Activated T-cell treated with anti-CD3 and anti-CD28 coated beads, Interleukin-2, amount 50 U/mL, for 48 hours (primary cell): ENCODE measurements at regions not wholly inside any gene's neighbourhood (a gene's known extent, or its start where the extent isn't known, plus 50 kb on each side); places are given as distances from the start of the nearest gene placed in this dataset.

ENCODE experiments used
- DNase-seq, 2 experiments: peaks; one replicate each; pipeline ENCODE4 v3.0.0-alpha.2; 2020

DNA sequence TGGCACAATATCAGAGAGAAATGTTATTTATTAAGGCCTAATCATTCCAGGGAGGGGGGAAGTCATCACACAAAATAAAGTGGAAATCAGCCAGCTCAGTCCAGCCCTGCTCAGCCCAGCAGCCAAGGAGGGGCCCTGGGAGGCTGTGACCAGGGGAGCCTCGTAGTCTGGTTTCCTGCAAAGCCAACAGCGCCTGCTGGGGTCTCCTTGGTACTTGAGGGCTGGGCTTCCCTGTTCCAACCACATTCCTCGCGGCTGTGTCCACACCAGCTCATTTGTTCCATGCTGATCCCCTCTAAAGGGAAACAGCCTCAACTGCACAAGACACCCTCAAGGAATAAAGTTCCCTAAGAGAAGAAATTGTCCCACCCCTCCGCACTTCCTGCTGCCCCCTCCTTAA is 154.0 kb downstream of the TMEM132E start:
- DNase-seq = no peak

DNA sequence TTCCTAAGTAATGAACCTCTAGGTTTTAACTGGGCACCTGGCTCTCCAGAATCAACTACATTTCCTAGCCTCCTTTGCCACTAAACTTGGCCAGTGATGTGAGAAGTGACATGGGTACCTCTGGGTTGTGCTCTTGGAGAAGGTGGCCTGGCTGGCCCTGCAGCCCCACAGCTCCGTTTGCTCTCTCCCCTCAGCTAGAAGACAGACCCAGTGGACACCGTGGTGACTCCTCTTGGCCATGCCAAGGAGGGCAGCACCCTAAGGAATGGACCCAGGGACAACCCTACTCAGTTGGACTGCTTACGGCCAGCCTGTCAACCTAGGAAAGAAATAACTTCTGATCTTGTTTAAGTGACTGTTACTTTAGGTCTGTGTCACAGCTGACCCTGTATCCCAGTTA is 151.4 kb downstream of the TMEM132E start:
- no peak for DNase-seq

DNA sequence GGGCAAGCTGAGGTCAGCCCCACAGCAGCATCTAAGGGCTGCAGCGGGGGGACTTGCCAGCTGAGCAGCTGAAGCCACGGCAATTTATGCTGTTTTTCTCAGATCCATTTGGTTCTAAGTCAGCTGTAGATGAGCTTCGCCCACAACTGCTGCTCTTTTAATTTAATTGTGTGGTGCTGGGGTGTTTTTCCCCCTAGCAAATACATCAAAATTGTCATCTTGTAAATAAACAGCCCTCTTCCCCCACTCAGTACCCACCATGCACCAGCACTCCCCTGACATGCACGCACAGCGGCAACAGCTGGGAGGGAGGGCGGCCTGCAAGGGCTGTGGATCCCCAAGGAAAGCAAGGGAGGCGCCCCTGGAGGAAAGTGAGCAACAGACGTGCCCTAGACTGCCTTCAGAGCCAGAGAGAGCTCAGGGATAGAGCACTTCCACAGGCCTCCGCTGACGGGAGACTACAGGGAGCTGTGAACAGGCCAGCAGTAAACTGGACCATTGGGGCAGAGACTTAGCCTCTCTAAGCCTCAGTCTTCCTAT is 149.5 kb downstream of the TMEM132E start:
- DNase-seq = no peak

DNA sequence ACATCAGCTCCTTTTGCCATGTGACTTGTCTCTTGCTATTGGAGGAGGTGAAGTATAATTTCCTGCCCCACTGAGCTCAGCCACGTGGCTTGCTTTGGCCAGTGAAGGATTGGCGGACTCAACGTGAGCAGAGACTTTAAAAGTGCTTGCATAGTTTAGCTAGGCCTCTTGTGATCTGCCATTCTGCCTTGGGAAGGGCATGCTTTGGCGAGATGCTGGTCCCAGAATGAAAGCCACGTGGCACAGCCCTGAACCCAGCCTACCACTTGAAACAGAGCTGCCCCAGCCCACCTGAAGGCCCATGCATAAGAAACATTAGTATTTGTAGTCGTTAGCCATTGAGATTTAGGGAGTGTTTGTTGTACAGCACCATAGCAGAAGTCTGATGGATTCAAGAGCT is 148.2 kb downstream of the TMEM132E start:
- no peak for DNase-seq

DNA sequence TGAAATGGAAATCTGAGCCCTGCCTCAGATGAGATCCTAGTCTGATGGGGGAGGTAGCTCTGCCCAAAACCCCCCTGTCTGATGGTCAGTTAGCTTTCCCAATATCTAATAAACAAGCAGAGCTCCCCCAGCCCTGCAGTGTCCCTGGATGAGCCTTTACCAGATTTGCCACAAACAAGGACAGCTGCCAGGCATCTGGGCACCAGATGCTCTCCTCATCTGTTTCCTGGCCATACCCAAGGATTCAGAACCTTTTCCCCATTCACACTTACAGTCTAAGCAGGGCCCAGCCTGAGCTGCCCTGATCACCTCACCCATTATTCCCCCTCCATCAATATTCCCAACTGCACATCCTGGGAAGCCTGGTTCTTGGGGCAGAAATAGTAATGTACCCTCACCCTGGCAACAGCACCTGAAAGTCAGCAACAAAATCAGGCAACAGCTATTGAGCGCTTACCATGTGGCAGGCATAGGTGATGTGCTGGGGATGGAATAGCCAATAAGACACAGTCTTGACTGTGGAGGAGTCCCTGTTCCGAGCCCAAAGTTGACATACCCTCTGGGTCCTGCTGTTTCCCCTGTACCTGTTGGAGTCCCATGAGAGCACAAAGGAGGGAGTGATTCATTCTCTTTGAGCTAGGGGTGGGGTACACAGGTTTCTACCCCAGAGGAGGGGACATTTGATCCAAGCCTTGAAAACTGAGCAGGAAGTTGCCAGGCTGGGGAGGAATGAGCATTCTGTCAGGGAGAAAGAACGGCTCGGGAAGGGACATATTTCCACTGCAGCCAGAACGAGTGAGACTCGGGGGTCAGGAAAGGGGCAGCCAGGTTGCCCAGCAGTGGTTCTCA is 147.4 kb downstream of the TMEM132E start:
- DNase-seq = no peak

DNA sequence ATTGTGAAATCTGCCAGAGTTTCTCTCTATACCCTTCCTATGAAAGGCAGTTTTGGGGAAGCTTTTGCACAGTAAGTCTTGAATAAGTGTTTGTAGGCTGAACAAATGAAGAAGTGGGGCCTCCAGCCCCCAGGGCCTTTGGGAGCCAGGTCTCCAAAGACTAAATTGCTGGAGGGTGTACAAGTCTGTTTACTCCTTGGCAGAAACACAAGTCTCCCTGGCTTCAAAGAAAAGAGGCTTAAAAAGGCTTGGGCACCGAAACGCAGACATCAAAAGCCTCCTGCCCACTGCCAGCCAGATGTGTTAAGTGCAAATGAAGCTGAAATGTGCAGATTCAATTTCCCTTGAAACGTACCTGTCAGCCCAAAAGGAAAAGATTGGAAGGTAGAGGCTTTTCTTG is 146.3 kb downstream of the TMEM132E start:
- no peak for DNase-seq

DNA sequence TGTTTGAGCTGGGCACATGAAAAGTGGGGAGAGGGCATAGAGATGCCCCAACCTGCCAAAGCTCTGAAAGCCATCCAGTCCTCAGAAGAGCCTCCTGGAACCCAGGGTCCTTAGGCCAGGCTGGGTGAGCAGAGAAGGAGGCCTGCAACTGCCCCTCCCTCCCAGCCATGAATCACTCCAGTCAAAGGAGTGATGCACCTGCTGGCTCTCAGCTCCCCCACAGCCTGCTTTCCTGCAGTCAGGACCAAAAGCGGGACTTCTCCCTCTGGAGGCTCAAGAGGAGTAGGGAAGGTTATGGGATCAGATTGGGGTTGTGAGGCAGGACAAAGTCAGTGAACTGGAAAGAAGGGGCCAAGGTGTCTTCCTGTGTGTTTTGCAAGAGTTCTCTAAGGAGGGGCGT is 145.6 kb downstream of the TMEM132E start:
- DNase-seq = no peak

DNA sequence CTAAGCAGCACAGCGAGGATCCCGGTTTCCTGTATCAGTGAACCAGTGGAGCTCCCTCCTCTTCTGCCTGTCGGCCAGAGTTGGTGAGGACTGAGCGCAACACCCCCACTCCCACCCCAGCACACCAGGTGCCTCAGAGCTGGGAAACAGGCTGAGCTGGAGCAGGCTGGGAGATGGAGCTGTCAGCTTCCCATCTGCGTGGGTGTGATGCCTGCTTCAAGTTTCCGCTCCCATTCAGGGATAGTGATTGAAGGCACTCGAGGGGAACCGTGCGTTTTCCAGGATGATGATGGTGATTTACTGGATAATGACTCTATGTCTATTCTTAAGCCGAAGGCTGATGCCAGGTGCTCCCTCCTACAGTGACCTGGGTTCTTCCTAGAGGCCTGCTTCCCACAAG is 144.5 kb downstream of the TMEM132E start:
- no peak for DNase-seq

DNA sequence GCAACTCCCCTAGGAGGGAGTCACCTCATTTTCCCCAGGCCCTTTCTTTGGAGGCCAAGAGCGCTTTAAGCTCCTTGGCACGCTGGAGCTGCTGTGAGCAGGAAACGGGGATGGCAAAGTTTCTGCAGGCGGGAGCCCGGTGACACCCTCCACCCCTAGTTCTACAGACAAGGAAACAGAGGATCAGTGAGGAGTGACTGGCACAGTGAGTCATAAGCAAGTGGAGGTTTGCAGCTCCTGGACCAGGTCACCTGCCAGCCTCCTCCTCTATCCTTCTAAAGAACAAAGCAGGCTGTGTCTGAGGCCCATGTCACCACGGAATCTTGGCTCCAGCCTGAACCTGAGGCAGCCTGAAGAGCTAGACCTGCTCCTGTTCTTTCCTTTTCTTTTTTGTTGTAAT is 141.9 kb downstream of the TMEM132E start:
- DNase-seq = no peak

DNA sequence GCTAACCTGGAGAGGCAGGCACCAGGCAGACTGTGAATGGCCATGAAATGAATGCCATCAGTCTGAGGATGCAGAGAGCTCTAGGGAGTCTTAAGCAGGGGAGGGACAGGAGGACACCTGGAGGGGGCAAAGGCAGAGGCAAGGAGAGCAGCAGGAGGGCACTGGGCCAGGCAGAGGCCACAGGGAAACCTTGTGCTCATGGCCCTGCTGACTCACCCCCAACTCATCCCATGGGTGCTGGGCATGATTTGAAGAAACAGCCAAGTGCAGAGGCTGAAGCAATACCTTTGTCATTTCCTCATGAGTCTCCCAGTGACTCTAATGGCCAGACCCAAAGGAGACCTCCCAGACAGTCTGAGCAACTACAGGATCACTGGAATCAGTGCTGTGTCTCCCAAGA is 141.4 kb downstream of the TMEM132E start:
- no peak for DNase-seq

DNA sequence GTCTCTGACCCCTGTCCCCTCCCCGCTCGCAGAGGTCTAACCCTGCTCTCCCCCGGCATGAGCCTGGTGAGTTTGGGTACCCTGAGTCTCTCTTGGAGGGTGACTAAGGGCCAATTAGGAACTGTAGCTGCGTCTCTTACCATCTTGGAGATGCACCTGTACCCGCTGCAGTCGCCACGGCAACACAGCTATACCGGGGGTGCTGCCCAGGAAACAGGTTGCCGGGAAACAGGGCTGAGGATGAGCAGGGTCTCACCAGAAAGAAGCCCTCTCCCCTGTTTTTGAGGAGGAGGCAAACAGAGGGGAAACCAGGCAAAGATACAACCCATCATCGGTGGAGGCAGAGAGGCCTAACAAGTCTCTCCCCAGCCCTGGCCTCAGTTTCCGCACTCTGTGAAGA is 140.2 kb downstream of the TMEM132E start:
- no peak for DNase-seq

DNA sequence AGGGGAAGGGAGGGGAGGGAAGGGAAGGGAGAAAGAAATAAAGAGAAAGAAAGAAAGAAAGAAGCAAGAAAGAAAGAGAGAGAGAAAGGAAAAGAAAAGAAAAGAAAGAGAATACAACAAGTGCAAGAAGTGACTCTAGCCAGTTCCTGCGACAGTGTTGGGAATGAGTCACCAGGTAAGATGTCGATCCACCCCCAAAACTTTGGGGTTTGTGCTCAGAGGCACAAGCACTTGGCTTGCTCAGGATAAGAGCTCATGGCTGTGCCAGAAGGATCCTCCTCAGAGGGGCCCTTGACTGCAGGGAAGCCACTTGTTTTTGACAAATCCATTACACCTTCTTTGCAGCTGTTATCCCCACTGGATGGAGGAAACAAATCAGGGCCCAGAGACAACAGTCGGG is 137.7 kb downstream of the TMEM132E start:
- no peak for DNase-seq

DNA sequence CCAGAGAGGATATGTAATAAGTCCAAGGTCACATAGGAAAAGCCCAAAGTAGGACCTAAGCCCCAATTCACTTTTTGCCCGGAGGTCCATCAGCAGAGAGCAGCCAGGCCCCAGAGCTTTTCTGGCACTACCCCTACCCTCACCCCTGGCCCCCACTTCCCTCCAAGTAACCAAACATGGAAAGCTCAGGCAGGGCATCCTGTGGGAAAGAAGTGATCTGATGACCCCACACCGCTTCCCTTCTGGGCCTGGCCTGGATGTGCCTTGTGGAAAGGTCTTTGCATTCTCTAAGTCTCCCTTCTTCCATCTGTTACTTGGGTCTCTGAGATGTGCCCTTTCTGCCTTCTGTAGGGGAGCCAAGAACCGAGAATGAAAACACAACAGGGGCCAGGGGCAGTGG is 136.9 kb downstream of the TMEM132E start:
- DNase-seq = no peak

DNA sequence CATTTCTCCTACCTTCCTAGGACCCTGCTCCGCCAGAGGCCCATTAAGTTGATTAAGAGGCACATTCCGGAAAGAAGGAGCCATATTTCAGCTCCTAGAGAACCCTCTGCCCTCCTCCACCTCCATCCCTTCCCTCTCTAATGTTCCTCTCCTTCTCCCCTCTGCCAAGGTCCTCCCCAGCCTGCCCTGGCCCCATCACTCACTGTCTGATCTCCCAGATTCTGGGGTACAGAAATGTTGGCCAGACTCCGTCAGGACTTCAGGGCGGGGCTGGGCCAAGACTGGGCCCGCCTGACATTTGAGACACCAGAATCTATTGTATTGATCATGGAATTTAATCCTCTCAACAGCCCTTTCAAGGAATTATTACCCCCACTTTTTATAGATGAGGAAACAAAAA is 136.1 kb downstream of the TMEM132E start:
- no peak for DNase-seq

DNA sequence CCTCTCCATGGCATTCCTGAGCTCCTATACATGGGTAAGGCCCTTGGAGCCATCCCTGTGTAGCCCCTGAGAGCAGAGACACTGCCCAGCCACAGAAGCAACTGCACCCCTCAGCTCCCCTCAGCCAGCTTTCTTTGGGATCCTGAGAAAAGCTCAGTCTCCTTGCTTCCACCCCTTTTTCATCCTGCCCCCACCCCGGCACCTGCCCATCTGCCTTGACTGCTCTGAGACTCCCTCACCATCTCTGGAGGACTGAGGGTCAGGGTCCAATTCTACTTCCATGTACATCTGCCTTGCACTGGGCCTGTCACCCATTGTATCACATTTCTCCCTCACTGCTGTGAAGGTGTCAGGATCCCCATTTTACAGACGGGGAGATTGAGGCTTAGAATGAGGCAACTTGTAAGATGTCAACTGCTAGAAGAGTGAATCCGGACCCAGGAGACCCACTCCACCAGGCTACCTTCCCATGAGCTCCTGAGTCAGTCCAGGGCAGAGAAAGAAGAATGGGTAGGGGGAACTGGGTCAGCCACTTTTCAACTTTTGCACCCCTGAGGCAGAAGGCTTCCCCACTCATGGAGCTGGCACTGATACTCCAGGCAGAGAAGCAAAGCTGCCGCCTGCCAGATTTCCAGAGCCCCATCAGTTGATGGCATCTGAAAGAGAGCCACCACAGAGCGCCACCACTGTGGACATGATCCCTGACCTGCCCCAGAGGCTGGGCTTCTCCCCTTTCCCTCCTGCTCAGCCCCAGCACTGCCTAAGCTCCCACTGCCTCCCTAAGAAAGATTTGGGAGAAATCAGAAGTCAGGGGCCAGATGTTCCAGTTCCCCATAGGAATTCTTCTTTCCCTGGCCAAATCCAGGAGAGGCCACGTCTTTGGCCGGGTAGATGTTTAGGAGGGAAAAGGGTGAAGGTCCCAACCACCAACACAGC is 135.4 kb downstream of the TMEM132E start:
- no peak for DNase-seq

DNA sequence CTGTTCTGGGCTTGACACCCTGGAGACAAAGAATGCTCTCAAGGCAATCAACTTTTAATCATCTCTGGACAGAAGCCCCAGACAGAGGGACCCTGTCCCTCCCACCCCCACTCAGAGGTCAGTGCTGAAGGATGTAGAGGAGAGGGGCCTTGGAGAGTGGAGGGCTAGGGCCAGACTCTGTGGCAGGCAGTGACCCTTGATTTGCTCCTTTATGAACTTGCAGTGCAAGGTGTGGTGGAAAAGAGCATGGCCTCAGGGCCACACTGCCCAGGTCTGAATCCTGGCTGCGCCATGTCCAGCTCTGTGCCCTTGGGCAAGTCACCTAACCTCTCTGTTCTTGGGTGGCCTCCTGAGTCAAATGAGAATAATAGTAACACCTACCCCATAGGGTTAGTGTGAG is 134.3 kb downstream of the TMEM132E start:
- no peak for DNase-seq

DNA sequence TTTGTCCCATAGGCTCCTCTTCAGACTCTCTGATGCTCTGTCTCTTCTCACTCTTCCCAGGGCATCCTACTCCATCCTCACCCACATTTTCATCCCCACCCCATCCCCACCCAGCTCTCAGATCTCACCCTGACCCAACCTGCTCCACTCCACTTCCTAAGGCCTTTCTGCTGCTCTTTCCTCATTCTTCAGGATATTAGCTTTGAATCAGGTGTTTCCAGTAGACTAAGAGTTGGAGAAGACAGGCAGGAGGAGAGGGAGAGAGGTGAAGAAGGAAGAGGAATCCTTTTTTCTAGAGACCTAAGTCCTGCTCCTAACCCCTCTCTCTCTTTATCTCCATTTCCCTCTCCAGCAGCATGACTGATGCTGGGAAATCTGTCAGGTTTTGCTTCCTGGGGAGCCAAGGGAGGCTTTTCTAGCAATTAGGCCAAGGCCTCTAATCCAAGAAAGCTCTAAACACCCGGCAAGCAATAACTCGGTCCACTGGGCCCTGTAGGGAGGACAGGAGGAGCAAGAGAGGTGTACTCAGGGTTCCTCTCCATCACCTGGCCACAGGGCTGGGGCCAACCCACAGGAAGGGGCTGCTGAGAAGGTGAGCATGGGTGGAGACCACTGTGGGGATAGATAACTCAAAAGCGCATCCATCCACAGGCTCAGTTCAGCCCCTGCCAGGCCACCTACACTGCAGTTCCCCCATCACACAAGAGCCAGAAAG is 133.3 kb downstream of the TMEM132E start:
- no peak for DNase-seq

DNA sequence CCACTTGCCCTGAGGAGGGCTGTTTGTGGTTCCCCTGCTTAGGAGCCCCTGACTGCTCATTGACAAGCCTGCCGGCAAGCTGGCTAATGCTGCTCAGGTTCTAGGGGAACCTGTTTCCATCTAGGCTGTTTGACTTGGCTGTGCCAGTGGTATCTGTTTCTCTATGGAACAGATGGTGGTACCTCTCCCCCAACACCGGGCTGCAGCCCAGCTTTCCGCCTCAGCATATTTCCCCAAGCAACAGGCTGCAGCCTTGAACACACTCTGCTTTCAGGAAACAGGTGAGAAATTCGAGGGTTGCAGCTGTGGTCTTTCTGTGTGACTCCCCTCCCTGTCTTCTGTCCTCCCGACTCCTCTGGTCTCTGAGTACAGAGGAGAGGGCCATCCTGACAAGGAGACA is 132.3 kb downstream of the TMEM132E start:
- no peak for DNase-seq

DNA sequence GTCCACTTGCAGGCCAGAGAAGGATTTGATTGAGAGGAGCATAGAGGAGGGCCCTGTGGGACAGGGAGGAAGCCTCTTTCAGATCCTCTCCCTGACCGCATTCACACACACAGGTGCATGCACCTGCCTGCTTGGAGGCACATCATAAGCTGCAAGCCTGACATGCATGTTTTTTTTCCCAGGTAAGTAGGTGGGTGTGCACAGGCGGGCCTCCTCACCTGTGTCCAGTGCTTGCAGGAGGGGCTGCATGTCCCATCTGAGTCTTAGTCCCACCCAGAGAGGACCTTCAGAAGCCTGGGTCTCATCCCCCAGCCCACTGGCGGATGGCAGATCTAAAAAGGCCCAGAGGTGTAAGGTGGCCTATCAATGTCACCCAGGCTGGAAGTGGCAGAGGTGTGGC is 130.8 kb downstream of the TMEM132E start:
- DNase-seq = no peak

DNA sequence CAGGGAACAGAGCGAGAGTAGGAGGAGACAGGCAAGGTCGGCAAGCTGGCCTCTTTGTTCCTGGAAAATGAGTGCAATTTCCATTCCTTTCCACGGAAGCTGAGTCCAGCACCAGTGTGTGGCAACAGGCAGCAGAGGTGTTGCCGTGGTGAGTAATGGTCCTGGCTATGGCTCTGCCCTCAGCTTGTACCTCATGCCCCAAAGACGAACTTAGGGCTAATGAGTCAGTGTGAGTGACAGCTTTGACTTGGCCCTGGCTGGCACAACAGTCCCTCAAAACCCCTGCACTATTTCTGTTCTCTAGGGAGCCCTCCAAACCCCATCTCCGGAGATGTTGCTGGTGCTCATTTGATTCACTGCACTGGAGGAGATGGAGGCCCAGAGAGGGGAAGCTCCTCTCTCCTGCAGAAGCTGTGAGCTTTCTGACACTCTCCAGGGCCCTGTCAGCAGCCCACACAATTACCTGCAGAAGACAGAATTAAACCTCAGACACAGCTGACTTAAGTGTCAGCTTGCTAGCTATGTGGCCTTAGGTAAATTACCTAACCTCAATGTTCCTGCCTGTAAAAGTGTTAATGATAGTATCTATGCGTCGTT is 129.9 kb downstream of the TMEM132E start:
- no peak for DNase-seq

DNA sequence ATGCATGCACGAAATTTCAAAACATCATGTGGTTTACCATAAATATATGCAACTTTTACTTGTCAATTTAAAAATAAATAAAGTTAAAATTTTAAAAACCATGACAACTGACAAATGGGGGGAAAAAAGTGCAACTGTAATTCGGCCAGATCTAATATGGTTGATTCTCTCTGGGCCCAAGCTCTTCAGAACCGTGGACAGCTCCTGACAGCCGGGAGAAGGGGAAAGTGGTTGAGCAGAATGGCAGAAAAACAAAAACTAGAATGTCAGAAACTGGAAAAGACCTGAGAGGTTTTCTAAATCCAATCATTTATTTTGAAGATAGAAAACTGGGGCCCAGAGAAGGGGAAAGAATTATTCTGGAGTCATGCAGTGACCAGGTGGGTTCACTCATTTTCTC is 126.6 kb downstream of the TMEM132E start:
- peak; percentile 24 to 26 for DNase-seq

DNA sequence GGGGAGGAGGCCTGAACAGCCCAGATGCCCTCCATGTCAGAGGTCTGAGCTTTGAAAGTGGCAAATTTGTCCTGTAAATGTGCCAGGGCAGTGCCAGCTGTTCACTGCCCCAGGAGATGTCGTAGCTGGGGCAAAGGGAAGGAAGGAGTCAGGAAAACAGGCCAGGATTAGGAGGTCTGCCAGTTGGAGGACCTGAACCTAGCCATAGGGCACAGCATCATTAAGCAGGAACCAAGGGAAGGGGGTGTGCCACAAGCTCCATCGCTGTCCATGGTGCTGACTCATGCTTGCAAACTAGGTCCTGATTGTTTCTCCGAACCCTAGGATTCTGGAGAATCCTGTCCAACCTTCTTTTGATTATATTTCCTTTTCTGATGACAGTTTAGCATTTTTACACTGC is 124.2 kb downstream of the TMEM132E start:
- peak; percentile 27 to 30 for DNase-seq

DNA sequence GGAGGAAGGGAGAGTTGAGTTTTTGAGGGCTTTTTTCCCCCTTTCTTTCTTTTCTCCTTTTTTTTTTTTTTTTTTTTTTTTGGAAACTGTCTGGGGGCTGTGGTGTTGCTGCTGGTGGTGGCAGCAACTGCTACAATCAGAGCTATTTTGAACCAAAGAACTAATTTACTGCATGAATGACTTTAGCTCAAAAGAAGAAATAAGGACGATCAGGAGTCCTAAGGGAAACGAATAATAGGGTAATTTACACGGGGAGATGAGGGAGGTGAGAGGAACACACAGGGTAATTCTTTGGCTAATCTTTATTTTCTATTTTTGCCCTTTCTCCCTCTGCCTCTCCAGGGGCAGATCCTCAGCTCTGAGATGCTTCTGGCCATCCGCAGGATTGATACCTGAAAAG is 119.8 kb downstream of the TMEM132E start:
- DNase-seq = no peak
